AG10803 (cell line): ENCODE measurements at regions not wholly inside any gene's neighbourhood (a gene's known extent, or its start where the extent isn't known, plus 50 kb on each side); places are given as distances from the start of the nearest gene placed in this dataset.
A peak's percentile ranks its signal among the peaks of the same experiment; 100 is the strongest.
"Not testable (repeated sequence)": the region's sequence is repeated elsewhere in the genome, so short reads cannot be mapped to it uniquely, and the experiment has no call there.

ENCODE experiments used
- DNase-seq: peaks from one replicate; pipeline ENCODE4 v3.0.0; 2010; ENCODE audit warnings: low read depth
- H3K4me3 ChIP-seq: 2 replicates; pipeline ENCODE4 v1.5.1; 2011; ENCODE audit warnings: mild to moderate bottlenecking, low read length, control low read depth
- CTCF ChIP-seq: conservative IDR thresholded peaks from 2 replicates; pipeline ENCODE4 v1.5.1; 2011; ENCODE audit warnings: mild to moderate bottlenecking, low read length, control low read depth, inconsistent platforms

GRCh38 chr15:79492065-79492464, 59.9 kb downstream of the MINAR1 start:
- no peak overlapping the region for H3K4me3 ChIP-seq
- DNase-seq = no peak
- TF ChIP-seq CTCF = no peak

GRCh38 chr15:79494384-79494909, 62.3 kb downstream of the MINAR1 start:
- TF ChIP-seq CTCF = no peak
- no peak for DNase-seq
- no peak overlapping the region for H3K4me3 ChIP-seq

- DNase-seq = no peak
- no peak for TF ChIP-seq CTCF
- H3K4me3 ChIP-seq = no peak overlapping the region
Measured at GRCh38 chr15:79494963-79495755, 63.0 kb downstream of the MINAR1 start.

- TF ChIP-seq CTCF = no peak
- no peak for DNase-seq
- no peak overlapping the region for H3K4me3 ChIP-seq
Measured at GRCh38 chr15:79495775-79496174, 63.6 kb downstream of the MINAR1 start.

- no peak for DNase-seq
- no peak for TF ChIP-seq CTCF
- no peak overlapping the region for H3K4me3 ChIP-seq
Measured at GRCh38 chr15:79496838-79497237, 64.7 kb downstream of the MINAR1 start.

GRCh38 chr15:79501086-79501485, 69.0 kb downstream of the MINAR1 start:
- TF ChIP-seq CTCF = no peak
- no peak for DNase-seq
- no peak overlapping the region for H3K4me3 ChIP-seq

GRCh38 chr15:79505956-79506355, 73.8 kb downstream of the MINAR1 start:
- peak; percentile 17 for DNase-seq
- no peak for TF ChIP-seq CTCF
- no peak overlapping the region for H3K4me3 ChIP-seq

GRCh38 chr15:79512844-79513243, 80.7 kb downstream of the MINAR1 start:
- DNase-seq, H3K4me3 ChIP-seq: not testable (repeated sequence)
